ENCODE measurements at regions not wholly inside any gene's neighbourhood (a gene's known extent, or its start where the extent isn't known, plus 50 kb on each side); places are given as distances from the start of the nearest gene placed in this dataset.

DNA sequence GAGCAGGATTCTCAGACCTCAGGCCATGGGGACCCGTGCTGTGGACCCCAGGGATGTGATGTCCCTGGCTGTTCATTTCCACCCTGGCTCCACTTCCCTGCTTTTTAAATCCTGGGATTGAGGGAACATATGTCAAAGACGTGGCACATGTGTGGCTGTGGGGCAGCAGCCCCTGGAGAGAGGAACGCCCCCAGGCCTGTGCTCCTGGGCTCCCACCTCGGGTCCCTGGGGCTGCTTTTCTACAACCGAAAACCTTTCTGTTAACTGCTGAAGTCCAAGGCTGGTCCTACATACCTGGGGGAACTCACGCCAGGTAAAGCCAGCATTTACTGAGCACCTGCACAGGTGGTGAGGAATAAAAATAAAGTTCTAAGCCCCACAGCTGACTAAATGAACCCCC, 102.3 kb upstream of the FRMD1 start:
- TF ChIP-seq, protein P1, sequence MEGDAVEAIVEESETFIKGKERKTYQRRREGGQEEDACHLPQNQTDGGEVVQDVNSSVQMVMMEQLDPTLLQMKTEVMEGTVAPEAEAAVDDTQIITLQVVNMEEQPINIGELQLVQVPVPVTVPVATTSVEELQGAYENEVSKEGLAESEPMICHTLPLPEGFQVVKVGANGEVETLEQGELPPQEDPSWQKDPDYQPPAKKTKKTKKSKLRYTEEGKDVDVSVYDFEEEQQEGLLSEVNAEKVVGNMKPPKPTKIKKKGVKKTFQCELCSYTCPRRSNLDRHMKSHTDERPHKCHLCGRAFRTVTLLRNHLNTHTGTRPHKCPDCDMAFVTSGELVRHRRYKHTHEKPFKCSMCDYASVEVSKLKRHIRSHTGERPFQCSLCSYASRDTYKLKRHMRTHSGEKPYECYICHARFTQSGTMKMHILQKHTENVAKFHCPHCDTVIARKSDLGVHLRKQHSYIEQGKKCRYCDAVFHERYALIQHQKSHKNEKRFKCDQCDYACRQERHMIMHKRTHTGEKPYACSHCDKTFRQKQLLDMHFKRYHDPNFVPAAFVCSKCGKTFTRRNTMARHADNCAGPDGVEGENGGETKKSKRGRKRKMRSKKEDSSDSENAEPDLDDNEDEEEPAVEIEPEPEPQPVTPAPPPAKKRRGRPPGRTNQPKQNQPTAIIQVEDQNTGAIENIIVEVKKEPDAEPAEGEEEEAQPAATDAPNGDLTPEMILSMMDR (IDR thresholded peaks at IDR 0.05 in 2 of 3, conservative IDR thresholded peaks at IDR 0.05 in 1 of 3; ENCODE audit: borderline replicate concordance in 1 of 3, insufficient read depth in 1 of 3, low read depth in 2 of 3, low read length in 2 of 3) = no peak
- TF ChIP-seq POLR2AphosphoS5 (IDR thresholded peaks at IDR 0.05; ENCODE audit: low read depth, low read length) (no peak), FOSL1 (IDR thresholded peaks at IDR 0.05; ENCODE audit: low read depth) (no peak), EZH2 (IDR thresholded peaks at IDR 0.05) (no peak), POLR2A (IDR thresholded peaks at IDR 0.05; ENCODE audit: borderline replicate concordance, extremely low read depth, insufficient read depth, insufficient read length) (no peak), RAD21 (IDR thresholded peaks at IDR 0.05; ENCODE audit: low read depth) (no peak), SRF (IDR thresholded peaks at IDR 0.05; ENCODE audit: low read depth) (no peak), SP1 (IDR thresholded peaks at IDR 0.05; ENCODE audit: low read depth) (no peak), ZFX (IDR thresholded peaks at IDR 0.05) (no peak)
- TF ChIP-seq, protein P2, sequence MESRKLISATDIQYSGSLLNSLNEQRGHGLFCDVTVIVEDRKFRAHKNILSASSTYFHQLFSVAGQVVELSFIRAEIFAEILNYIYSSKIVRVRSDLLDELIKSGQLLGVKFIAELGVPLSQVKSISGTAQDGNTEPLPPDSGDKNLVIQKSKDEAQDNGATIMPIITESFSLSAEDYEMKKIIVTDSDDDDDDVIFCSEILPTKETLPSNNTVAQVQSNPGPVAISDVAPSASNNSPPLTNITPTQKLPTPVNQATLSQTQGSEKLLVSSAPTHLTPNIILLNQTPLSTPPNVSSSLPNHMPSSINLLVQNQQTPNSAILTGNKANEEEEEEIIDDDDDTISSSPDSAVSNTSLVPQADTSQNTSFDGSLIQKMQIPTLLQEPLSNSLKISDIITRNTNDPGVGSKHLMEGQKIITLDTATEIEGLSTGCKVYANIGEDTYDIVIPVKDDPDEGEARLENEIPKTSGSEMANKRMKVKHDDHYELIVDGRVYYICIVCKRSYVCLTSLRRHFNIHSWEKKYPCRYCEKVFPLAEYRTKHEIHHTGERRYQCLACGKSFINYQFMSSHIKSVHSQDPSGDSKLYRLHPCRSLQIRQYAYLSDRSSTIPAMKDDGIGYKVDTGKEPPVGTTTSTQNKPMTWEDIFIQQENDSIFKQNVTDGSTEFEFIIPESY (IDR thresholded peaks at IDR 0.05; ENCODE audit: extremely low read depth, insufficient replicate concordance, low read length) = no peak
- TF ChIP-seq, protein P3, sequence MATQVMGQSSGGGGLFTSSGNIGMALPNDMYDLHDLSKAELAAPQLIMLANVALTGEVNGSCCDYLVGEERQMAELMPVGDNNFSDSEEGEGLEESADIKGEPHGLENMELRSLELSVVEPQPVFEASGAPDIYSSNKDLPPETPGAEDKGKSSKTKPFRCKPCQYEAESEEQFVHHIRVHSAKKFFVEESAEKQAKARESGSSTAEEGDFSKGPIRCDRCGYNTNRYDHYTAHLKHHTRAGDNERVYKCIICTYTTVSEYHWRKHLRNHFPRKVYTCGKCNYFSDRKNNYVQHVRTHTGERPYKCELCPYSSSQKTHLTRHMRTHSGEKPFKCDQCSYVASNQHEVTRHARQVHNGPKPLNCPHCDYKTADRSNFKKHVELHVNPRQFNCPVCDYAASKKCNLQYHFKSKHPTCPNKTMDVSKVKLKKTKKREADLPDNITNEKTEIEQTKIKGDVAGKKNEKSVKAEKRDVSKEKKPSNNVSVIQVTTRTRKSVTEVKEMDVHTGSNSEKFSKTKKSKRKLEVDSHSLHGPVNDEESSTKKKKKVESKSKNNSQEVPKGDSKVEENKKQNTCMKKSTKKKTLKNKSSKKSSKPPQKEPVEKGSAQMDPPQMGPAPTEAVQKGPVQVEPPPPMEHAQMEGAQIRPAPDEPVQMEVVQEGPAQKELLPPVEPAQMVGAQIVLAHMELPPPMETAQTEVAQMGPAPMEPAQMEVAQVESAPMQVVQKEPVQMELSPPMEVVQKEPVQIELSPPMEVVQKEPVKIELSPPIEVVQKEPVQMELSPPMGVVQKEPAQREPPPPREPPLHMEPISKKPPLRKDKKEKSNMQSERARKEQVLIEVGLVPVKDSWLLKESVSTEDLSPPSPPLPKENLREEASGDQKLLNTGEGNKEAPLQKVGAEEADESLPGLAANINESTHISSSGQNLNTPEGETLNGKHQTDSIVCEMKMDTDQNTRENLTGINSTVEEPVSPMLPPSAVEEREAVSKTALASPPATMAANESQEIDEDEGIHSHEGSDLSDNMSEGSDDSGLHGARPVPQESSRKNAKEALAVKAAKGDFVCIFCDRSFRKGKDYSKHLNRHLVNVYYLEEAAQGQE (IDR thresholded peaks at IDR 0.05; ENCODE audit: low read depth) = no peak
